ENCODE measurements at regions not wholly inside any gene's neighbourhood (a gene's known extent, or its start where the extent isn't known, plus 50 kb on each side); places are given as distances from the start of the nearest gene placed in this dataset.

DNA sequence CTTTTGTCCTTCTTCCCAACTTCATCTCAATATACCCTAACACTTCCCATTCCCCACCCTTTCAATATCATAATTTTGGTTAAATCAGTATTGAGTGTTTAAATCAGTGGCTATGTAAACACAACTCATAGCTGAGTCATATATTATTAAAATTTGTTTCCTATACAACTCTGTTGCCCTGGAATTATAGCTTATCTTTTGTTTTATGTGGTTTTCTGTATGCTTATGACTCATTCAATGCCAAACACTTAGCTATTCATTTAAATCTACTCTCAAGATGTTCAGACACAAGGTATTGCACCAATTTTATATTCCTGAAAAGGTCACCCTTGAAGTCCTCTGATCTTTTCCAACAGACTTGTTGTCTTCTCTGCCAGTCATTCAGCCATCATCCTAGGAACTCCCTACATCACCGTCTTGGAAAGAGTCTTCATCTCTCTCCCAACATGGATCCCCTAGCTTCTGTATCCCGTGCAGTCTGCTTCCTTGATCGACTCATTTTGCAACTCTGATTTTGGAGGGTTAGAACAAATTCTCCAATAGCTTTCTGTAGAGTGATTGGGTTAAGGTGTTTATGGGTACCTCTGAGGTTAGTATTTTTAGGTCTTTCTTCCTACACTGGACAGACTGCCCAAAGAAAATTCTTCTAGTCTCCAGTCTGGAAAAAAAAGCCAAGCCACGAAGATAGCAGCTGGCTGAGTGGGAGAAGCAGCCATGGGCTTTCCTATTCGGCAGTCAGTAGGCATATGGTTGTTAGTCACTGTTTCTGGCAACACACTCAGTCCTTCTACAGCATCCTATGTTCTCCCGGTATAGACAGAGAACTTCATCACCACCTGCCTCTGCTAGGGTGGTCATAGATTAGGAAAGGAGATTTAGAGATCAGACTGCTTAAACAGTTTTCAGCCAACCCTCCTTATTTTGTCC lies 102.1 kb downstream of the CRPPA start:
- TF ChIP-seq POLR2A (IDR thresholded peaks at IDR 0.05), result no peak
- TF ChIP-seq, protein P1, sequence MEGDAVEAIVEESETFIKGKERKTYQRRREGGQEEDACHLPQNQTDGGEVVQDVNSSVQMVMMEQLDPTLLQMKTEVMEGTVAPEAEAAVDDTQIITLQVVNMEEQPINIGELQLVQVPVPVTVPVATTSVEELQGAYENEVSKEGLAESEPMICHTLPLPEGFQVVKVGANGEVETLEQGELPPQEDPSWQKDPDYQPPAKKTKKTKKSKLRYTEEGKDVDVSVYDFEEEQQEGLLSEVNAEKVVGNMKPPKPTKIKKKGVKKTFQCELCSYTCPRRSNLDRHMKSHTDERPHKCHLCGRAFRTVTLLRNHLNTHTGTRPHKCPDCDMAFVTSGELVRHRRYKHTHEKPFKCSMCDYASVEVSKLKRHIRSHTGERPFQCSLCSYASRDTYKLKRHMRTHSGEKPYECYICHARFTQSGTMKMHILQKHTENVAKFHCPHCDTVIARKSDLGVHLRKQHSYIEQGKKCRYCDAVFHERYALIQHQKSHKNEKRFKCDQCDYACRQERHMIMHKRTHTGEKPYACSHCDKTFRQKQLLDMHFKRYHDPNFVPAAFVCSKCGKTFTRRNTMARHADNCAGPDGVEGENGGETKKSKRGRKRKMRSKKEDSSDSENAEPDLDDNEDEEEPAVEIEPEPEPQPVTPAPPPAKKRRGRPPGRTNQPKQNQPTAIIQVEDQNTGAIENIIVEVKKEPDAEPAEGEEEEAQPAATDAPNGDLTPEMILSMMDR (IDR thresholded peaks at IDR 0.05 in 4 of 5, conservative IDR thresholded peaks at IDR 0.05 in 1 of 5), result no peak
